ENCODE measurements at regions not wholly inside any gene's neighbourhood (a gene's known extent, or its start where the extent isn't known, plus 50 kb on each side); places are given as distances from the start of the nearest gene placed in this dataset.

- TF ChIP-seq CTCF (conservative IDR thresholded peaks at IDR 0.05; ENCODE audit: low read depth, low read length) (no peak), RAD21 (IDR thresholded peaks at IDR 0.05; ENCODE audit: low read length) (no peak), POLR2A (IDR thresholded peaks at IDR 0.05; ENCODE audit: low read depth, low read length) (no peak), FOS (IDR thresholded peaks at IDR 0.05; ENCODE audit: low read depth, low read length) (no peak), MAZ (IDR thresholded peaks at IDR 0.05; ENCODE audit: borderline replicate concordance, low read depth, low read length) (no peak), RFX5 (IDR thresholded peaks at IDR 0.05; ENCODE audit: low read depth, low read length) (no peak), RCOR1 (IDR thresholded peaks at IDR 0.05; ENCODE audit: insufficient replicate concordance, low read length) (no peak)
These were observed 264.7 kb downstream of the PARN start for GRCh38 chr16:14365200-14365851.
